ENCODE measurements at regions not wholly inside any gene's neighbourhood (a gene's known extent, or its start where the extent isn't known, plus 50 kb on each side); places are given as distances from the start of the nearest gene placed in this dataset.

DNA sequence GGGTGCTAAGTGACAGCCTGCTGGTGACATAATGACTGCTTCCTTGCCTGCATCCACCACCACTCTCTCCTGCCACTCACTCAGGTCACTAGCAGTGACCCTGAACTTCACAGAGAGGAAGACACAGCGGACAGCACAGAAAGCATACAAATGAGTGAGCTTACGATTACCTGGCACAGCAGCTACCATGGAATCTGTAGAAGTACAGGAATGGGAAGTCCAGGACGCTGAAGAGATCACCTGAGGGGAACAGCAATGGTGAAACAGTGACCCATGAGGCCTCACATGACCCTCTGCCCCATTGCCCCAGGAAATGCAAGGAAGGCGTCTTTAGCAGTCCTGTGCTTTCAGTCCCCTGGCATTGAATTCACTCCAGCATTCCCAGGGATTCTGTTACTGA is 96.7 kb upstream of the RIOK3 start:
- H3K4me3 ChIP-seq (ENCODE audit: low read length in 2 of 2) = no peak overlapping the region
- Mint-ChIP-seq H3K4me1 (peaks cover 4 to 15% (median 10%) of the 10 kb centered on the region in 4 donors), H3K9me3 (no peaks in the 10 kb centered on the region), H3K4me3 (no peak overlapping the region), H3K27me3 (no peaks in the 10 kb centered on the region), H3K27ac (no peak overlapping the region), H3K36me3 (peaks cover 5 to 26% of the 10 kb centered on the region in 2 donors)
- H3K9me3 ChIP-seq (ENCODE audit: control insufficient read depth in 1 of 2, low read length in 2 of 2) = no peaks in the 10 kb centered on the region
- POLR2A ChIA-PET (ENCODE audit: partially characterized antibody) = no interaction called here
- peaks cover 12% of the 10 kb centered on the region for H3K4me1 ChIP-seq (ENCODE audit: insufficient read depth, low read length)
- no peaks in the 10 kb centered on the region for H3K27me3 ChIP-seq (ENCODE audit: insufficient read depth, low read length)
- intact Hi-C loops (cut with micrococcal nuclease) = loop anchor here (5.0 kb wide), 1 partner anchor 324 kb away; no protein-coding TSS in a partner anchor
- no peak overlapping the region for H3K27ac ChIP-seq (ENCODE audit: low read depth, low read length)
- no peak for DNase-seq
- CTCF ChIA-PET (ENCODE audit: partially characterized antibody) = no interaction called here
- no peaks in the 10 kb centered on the region for H3K36me3 ChIP-seq (ENCODE audit: insufficient read depth, low read length)

DNA sequence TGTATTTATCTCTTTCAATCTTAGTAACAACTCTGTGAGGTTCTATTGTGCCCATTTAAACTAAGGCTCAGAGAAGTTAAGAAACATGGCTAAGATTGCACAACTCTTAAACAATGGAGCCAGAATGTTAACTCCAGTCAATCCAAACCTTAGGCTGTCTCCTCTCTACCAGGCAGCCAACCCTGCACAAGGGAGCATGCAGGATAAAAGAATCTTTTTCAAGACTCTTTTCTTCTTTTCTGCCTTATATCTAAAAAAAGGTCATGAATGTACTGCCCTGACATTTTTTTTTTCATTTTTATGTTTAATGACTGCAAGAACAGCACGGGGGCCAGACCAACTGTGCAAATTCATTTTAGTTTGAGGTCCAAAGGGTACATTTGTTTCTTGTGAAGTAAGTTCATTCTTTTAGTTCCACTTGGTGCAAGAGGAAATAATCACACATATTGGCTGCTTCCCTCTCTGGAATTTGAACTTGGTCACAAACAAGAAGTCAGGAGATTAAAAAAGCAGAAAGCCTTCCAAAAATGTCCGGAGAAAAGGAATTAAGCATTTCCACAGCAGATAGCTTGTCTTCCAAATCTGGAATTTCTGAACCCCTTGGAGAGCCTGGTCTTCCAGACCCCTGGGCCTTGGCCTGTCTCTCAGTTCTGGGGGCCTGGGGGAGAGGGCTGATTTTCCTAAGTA is 96.0 kb upstream of the RIOK3 start:
- intact Hi-C loops (cut with micrococcal nuclease) = loop anchor here (5.0 kb wide), 1 partner anchor 325 kb away; no protein-coding TSS in a partner anchor
- DNase-seq = no peak
- H3K4me1 ChIP-seq (ENCODE audit: insufficient read depth, low read length) = peaks cover 12% of the 10 kb centered on the region
- H3K27ac ChIP-seq (ENCODE audit: low read depth, low read length) = no peak overlapping the region
- H3K9me3 ChIP-seq (ENCODE audit: control insufficient read depth in 1 of 2, low read length in 2 of 2) = no peaks in the 10 kb centered on the region
- H3K4me3 Mint-ChIP-seq = no peak overlapping the region
- CTCF ChIA-PET (ENCODE audit: partially characterized antibody) = interaction anchor here (1.7 to 4.5 kb wide), 3 partner anchors 226 to 328 kb away, joined by 6 to 38 read pairs (median 25); no protein-coding TSS in a partner anchor
- H3K36me3 Mint-ChIP-seq = peaks cover under 1 to 19% of the 10 kb centered on the region in 2 donors
- peaks cover 4 to 15% (median 10%) of the 10 kb centered on the region in 4 donors for H3K4me1 Mint-ChIP-seq
- H3K27me3 ChIP-seq (ENCODE audit: insufficient read depth, low read length) = no peaks in the 10 kb centered on the region
- no peaks in the 10 kb centered on the region for H3K36me3 ChIP-seq (ENCODE audit: insufficient read depth, low read length)
- no peaks in the 10 kb centered on the region for H3K9me3 Mint-ChIP-seq
- POLR2A ChIA-PET (ENCODE audit: partially characterized antibody) = no interaction called here
- H3K4me3 ChIP-seq (ENCODE audit: low read length in 2 of 2) = no peak overlapping the region
- H3K27ac Mint-ChIP-seq = no peak overlapping the region
- no peaks in the 10 kb centered on the region for H3K27me3 Mint-ChIP-seq

DNA sequence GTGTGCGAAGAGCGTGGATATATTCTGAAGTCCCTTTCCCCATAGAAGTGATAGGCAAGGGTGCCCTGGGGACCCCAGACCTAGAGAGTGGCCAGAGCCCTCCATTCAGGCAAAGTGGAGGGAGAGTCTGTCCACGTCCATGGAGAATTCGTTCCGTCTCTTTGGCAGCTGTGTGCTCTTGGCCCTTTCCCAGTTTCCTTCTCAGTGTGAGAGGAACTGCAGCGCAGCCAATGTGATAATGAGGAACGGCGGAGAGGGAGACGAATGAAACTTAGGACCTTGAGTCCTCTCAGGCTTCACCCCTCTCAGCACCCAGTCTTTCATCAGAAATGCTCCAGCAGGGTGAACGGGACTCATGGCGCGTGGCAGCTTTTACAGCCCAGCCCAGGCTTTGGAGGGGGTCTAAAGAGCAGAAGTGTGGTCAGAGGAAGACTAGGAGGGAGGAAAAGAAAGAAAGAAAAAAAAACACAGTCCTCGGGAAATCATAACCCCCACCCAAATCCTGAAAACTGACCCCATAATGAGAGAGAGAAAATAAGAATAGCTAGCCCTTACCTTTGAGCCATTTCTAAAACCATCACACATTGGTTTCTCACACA is 95.0 kb upstream of the RIOK3 start:
- Mint-ChIP-seq H3K36me3 (peaks cover 0 to 9% of the 10 kb centered on the region in 2 donors), H3K4me1 (peaks cover 4 to 15% (median 10%) of the 10 kb centered on the region in 4 donors), H3K27me3 (no peaks in the 10 kb centered on the region), H3K27ac (peak overlapping the region in 2 of 7 donors; percentile 5 to 60), H3K9me3 (no peaks in the 10 kb centered on the region), H3K4me3 (peak overlapping the region in 1 of 8 donors; percentile 21)
- Histone ChIP-seq H3K36me3 (ENCODE audit: insufficient read depth, low read length) (no peaks in the 10 kb centered on the region), H3K9me3 (ENCODE audit: control insufficient read depth in 1 of 2, low read length in 2 of 2) (no peaks in the 10 kb centered on the region), H3K4me1 (ENCODE audit: insufficient read depth, low read length) (peaks cover 12% of the 10 kb centered on the region), H3K27me3 (ENCODE audit: insufficient read depth, low read length) (no peaks in the 10 kb centered on the region), H3K4me3 (ENCODE audit: low read length in 2 of 2) (no peak overlapping the region), H3K27ac (ENCODE audit: low read depth, low read length) (no peak overlapping the region)
- CTCF ChIA-PET (ENCODE audit: partially characterized antibody) = interaction anchor here (0.8 to 4.5 kb wide), 9 partner anchors 54 to 425 kb away, joined by 3 to 38 read pairs (median 4); partner anchors contain the start of gene RBBP8
- intact Hi-C loops (cut with micrococcal nuclease) = loop anchor here (1.0 to 5.0 kb wide), 4 partner anchors 53 to 427 kb away; no protein-coding TSS in a partner anchor
- no peak for DNase-seq
- POLR2A ChIA-PET (ENCODE audit: partially characterized antibody) = interaction anchor here (0.7 kb wide), 1 partner anchor 21 kb away, joined by 4 read pairs; no protein-coding TSS in a partner anchor

DNA sequence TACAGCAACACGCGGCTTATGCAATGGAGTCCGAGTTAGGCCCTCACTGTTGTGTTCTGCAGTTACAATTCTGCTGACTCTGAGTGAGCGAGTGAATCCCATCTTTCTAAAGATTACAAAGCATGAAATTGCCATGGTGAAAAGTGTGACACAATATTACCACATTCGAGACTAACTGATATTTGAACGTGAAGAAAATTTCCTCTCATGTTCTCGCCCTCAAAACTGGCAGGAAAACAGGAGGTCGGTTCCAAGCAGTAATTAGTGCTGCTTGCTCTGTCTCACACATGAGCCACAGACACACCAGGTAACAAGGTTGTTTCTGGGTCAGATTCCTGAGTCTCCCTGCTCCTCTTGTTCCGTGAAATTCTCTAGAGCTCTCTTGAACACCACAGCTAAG is 93.7 kb upstream of the RIOK3 start:
- no peak overlapping the region for H3K27ac ChIP-seq (ENCODE audit: low read depth, low read length)
- POLR2A ChIA-PET (ENCODE audit: partially characterized antibody) = interaction anchor here (0.7 kb wide), 1 partner anchor 48 kb away, joined by 4 read pairs; no protein-coding TSS in a partner anchor
- CTCF ChIA-PET (ENCODE audit: partially characterized antibody) = interaction anchor here (1.5 to 4.5 kb wide), 4 partner anchors 52 to 327 kb away, joined by 3 to 38 read pairs (median 18); no protein-coding TSS in a partner anchor
- H3K4me1 ChIP-seq (ENCODE audit: insufficient read depth, low read length) = peaks cover 12% of the 10 kb centered on the region
- H3K27me3 ChIP-seq (ENCODE audit: insufficient read depth, low read length) = no peaks in the 10 kb centered on the region
- Mint-ChIP-seq H3K27ac (no peak overlapping the region), H3K27me3 (no peaks in the 10 kb centered on the region), H3K4me1 (peaks cover 4 to 15% (median 10%) of the 10 kb centered on the region in 4 donors), H3K36me3 (peaks cover 0 to 3% of the 10 kb centered on the region in 2 donors), H3K4me3 (no peak overlapping the region), H3K9me3 (no peaks in the 10 kb centered on the region)
- no peaks in the 10 kb centered on the region for H3K9me3 ChIP-seq (ENCODE audit: control insufficient read depth in 1 of 2, low read length in 2 of 2)
- no peaks in the 10 kb centered on the region for H3K36me3 ChIP-seq (ENCODE audit: insufficient read depth, low read length)
- no peak for DNase-seq
- no peak overlapping the region for H3K4me3 ChIP-seq (ENCODE audit: low read length in 2 of 2)
- intact Hi-C loops (cut with micrococcal nuclease) = loop anchor here (2.0 to 5.0 kb wide), 3 partner anchors 51 to 429 kb away; no protein-coding TSS in a partner anchor

DNA sequence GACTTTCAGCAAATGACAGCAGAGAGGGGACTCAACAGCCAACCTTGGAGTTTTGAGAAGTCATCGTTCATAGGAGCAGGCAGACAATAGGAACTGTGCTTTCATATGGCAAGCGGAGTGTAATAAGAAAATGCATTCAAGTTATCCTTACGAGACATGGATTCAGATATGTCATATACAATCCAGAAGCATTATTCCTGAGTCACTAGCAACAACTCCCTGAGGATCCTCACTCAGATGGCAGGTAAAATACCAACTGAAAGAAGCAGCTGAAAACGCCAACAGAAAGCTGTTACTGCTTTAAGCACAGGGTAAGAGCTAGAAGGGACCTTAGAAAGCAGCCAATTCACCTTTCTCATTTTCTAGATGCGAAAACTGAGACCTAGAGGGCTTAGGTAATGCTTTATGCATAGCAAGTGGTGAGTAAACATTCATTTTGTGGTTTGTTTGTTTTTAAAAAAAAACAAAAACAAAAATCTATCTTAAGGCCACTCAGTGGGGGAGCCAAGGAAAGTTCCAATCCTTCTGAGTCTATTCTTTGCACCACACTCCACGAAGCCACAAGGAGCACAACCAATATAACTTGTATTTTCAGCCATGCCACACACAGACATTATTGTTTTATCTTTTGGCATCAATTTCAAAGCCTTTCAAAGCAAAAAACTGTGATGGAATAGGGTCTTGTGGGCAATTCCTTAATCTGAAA is 89.1 kb upstream of the RIOK3 start:
- H3K4me3 Mint-ChIP-seq = no peak overlapping the region
- no peak overlapping the region for H3K27ac Mint-ChIP-seq
- no peaks in the 10 kb centered on the region for H3K9me3 Mint-ChIP-seq
- no peaks in the 10 kb centered on the region for H3K36me3 ChIP-seq (ENCODE audit: insufficient read depth, low read length)
- H3K9me3 ChIP-seq (ENCODE audit: control insufficient read depth in 1 of 2, low read length in 2 of 2) = no peaks in the 10 kb centered on the region
- ChIA-PET POLR2A (ENCODE audit: partially characterized antibody) (no interaction called here), CTCF (ENCODE audit: partially characterized antibody) (no interaction called here)
- H3K27me3 ChIP-seq (ENCODE audit: insufficient read depth, low read length) = no peaks in the 10 kb centered on the region
- no peaks in the 10 kb centered on the region for H3K4me1 Mint-ChIP-seq
- no peaks in the 10 kb centered on the region for H3K36me3 Mint-ChIP-seq
- H3K27me3 Mint-ChIP-seq = no peaks in the 10 kb centered on the region
- no peak overlapping the region for H3K4me3 ChIP-seq (ENCODE audit: low read length in 2 of 2)
- peaks cover 4% of the 10 kb centered on the region for H3K4me1 ChIP-seq (ENCODE audit: insufficient read depth, low read length)
- no peak for DNase-seq
- H3K27ac ChIP-seq (ENCODE audit: low read depth, low read length) = no peak overlapping the region
- intact Hi-C loops (cut with micrococcal nuclease) = no loop called here

DNA sequence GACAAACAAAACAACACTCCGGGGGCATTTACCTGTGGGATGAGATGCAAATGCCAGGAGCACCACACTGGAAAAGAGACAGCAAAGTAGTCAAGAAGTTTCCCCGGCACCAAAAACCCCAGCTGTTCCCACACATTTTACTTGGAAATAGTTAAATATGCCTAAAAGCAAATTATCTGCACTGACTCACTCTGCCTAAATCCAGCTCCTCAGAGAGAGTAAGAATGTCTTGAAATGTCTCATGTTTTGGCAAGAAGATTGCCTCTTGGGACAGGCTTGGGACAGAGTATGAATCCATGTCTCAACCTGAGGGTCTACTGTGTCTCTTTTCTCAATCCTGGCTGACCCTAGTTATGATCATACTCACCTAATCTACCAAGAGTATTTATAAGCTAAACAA is 87.5 kb upstream of the RIOK3 start:
- Histone ChIP-seq H3K27ac (ENCODE audit: low read depth, low read length) (no peak overlapping the region), H3K27me3 (ENCODE audit: insufficient read depth, low read length) (no peaks in the 10 kb centered on the region), H3K4me1 (ENCODE audit: insufficient read depth, low read length) (no peaks in the 10 kb centered on the region), H3K36me3 (ENCODE audit: insufficient read depth, low read length) (no peaks in the 10 kb centered on the region), H3K9me3 (ENCODE audit: control insufficient read depth in 1 of 2, low read length in 2 of 2) (no peaks in the 10 kb centered on the region), H3K4me3 (ENCODE audit: low read length in 2 of 2) (no peak overlapping the region)
- H3K4me3 Mint-ChIP-seq = no peak overlapping the region
- CTCF ChIA-PET (ENCODE audit: partially characterized antibody) = interaction anchor here (0.8 to 1.8 kb wide), 2 partner anchors 14 to 235 kb away, joined by 3 to 6 read pairs; no protein-coding TSS in a partner anchor
- no peaks in the 10 kb centered on the region for H3K27me3 Mint-ChIP-seq
- peak overlapping the region in 1 of 7 donors; percentile 60 for H3K27ac Mint-ChIP-seq
- intact Hi-C loops (cut with micrococcal nuclease) = no loop called here
- no peaks in the 10 kb centered on the region for H3K4me1 Mint-ChIP-seq
- no peaks in the 10 kb centered on the region for H3K36me3 Mint-ChIP-seq
- no peak for DNase-seq
- POLR2A ChIA-PET (ENCODE audit: partially characterized antibody) = no interaction called here
- no peaks in the 10 kb centered on the region for H3K9me3 Mint-ChIP-seq

DNA sequence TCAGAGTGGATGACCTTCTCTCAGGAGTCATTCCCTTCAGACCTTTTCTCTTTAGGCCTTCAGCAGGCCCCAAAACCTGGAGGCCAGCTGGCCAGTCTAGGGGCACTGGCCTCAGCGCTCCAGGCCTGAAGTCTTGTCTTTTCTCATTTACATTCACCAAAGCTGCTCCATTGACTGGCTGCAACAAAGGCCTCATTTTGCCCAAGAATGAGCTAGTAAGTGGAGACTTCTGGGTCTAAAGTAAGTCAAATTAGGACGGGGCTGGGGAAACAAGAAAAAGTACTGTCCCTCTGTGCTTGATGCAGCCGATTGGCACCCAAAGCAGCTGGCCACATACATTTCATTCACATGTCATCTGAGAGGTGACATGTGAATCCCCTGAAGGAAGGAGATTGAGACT is 83.8 kb upstream of the RIOK3 start:
- Histone ChIP-seq H3K36me3 (ENCODE audit: insufficient read depth, low read length) (no peaks in the 10 kb centered on the region), H3K27me3 (ENCODE audit: insufficient read depth, low read length) (no peaks in the 10 kb centered on the region), H3K4me1 (ENCODE audit: insufficient read depth, low read length) (no peaks in the 10 kb centered on the region), H3K9me3 (ENCODE audit: control insufficient read depth in 1 of 2, low read length in 2 of 2) (no peaks in the 10 kb centered on the region), H3K27ac (ENCODE audit: low read depth, low read length) (no peak overlapping the region), H3K4me3 (ENCODE audit: low read length in 2 of 2) (no peak overlapping the region)
- POLR2A ChIA-PET (ENCODE audit: partially characterized antibody) = no interaction called here
- CTCF ChIA-PET (ENCODE audit: partially characterized antibody) = interaction anchor here (0.6 to 1.0 kb wide), 2 partner anchors 237 to 239 kb away, joined by 3 read pairs; no protein-coding TSS in a partner anchor
- DNase-seq = no peak
- intact Hi-C loops (cut with micrococcal nuclease) = no loop called here
- Mint-ChIP-seq H3K9me3 (no peaks in the 10 kb centered on the region), H3K4me3 (no peak overlapping the region), H3K4me1 (no peaks in the 10 kb centered on the region), H3K36me3 (no peaks in the 10 kb centered on the region), H3K27me3 (no peaks in the 10 kb centered on the region), H3K27ac (no peak overlapping the region)
